Central memory CD4-positive, alpha-beta T cell (primary cell): ENCODE measurements at regions not wholly inside any gene's neighbourhood (a gene's known extent, or its start where the extent isn't known, plus 50 kb on each side); places are given as distances from the start of the nearest gene placed in this dataset.

Source experiments
- DNase-seq: peaks from one replicate; pipeline ENCODE4 v3.0.0; 2022

GRCh38 chr2:221137385-221137784 lies 434.7 kb downstream of the EPHA4 start:
- DNase-seq: no peak

GRCh38 chr2:221142341-221142740 lies 429.8 kb downstream of the EPHA4 start:
- no peak for DNase-seq

- no peak for DNase-seq
These were observed 428.9 kb downstream of the EPHA4 start for GRCh38 chr2:221143231-221143630.

- DNase-seq: no peak
These were observed 427.2 kb downstream of the EPHA4 start for GRCh38 chr2:221144909-221145308.

- DNase-seq: no peak
These were observed 426.7 kb downstream of the EPHA4 start for GRCh38 chr2:221145396-221145795.

GRCh38 chr2:221153226-221153625 lies 418.9 kb downstream of the EPHA4 start:
- DNase-seq: no peak

- DNase-seq: no peak
These were observed 417.9 kb downstream of the EPHA4 start for GRCh38 chr2:221154176-221154575.

- DNase-seq: no peak
These were observed 415.9 kb downstream of the EPHA4 start for GRCh38 chr2:221156062-221156734.

- DNase-seq: no peak
These were observed 410.9 kb downstream of the EPHA4 start for GRCh38 chr2:221161186-221161585.

GRCh38 chr2:221166292-221166691 lies 405.8 kb downstream of the EPHA4 start:
- DNase-seq: no peak

- no peak for DNase-seq
These were observed 404.5 kb downstream of the EPHA4 start for GRCh38 chr2:221167561-221167960.

GRCh38 chr2:221169724-221170123 lies 402.4 kb downstream of the EPHA4 start:
- no peak for DNase-seq

GRCh38 chr2:221170548-221170947 lies 401.6 kb downstream of the EPHA4 start:
- DNase-seq: no peak

- DNase-seq: no peak
These were observed 395.4 kb downstream of the EPHA4 start for GRCh38 chr2:221176667-221177066.

GRCh38 chr2:221178139-221178538 lies 394.0 kb downstream of the EPHA4 start:
- no peak for DNase-seq

GRCh38 chr2:221186873-221187272 lies 385.2 kb downstream of the EPHA4 start:
- DNase-seq: no peak

- no peak for DNase-seq
These were observed 382.6 kb downstream of the EPHA4 start for GRCh38 chr2:221189431-221190067.

GRCh38 chr2:221195829-221196228 lies 376.3 kb downstream of the EPHA4 start:
- DNase-seq: no peak

- no peak for DNase-seq
These were observed 374.8 kb downstream of the EPHA4 start for GRCh38 chr2:221197225-221197856.

- no peak for DNase-seq
These were observed 373.8 kb downstream of the EPHA4 start for GRCh38 chr2:221198309-221198708.

GRCh38 chr2:221200184-221200839 lies 371.8 kb downstream of the EPHA4 start:
- DNase-seq: no peak

- DNase-seq: no peak
These were observed 369.7 kb downstream of the EPHA4 start for GRCh38 chr2:221202431-221202830.

- DNase-seq: no peak
These were observed 369.0 kb downstream of the EPHA4 start for GRCh38 chr2:221203125-221203524.

GRCh38 chr2:221203856-221204255 lies 368.2 kb downstream of the EPHA4 start:
- no peak for DNase-seq
